ENCODE measurements at regions not wholly inside any gene's neighbourhood (a gene's known extent, or its start where the extent isn't known, plus 50 kb on each side); places are given as distances from the start of the nearest gene placed in this dataset.
A peak's percentile ranks its signal among the peaks of the same experiment; 100 is the strongest.

DNA sequence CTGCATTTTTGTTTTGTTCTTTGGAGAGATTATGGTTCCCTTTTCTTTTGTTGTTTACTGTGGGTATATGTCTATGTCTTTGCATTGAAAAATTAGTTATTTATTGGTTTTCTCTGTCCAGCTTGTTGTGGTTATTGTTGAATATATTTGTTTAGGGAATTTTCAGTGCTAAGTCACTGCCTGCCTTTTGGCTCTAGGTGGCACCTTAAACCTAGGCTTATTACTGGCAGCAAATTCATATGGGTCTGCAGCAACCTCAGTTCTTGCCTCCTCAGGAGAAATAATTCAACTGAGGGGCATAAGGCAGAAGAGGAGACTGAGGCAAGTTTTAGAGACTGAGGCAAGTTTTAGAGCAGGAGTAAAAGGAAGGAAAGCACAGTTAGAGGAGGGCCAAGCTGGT, 1157.3 kb upstream of the AGA start:
- DNase-seq (ENCODE audit: low spot score, unreplicated experiment) = no peak
- Mint-ChIP-seq H3K27ac (no peak overlapping the region), H3K4me1 (ENCODE audit: low read depth) (peaks cover 3% of the 10 kb centered on the region), H3K27me3 (no peaks in the 10 kb centered on the region), H3K36me3 (ENCODE audit: insufficient read depth) (no peaks in the 10 kb centered on the region), H3K9me3 (ENCODE audit: low read depth) (no peaks in the 10 kb centered on the region), H3K4me3 (ENCODE audit: low read depth) (no peak overlapping the region)
- TF ChIP-seq, protein P1, sequence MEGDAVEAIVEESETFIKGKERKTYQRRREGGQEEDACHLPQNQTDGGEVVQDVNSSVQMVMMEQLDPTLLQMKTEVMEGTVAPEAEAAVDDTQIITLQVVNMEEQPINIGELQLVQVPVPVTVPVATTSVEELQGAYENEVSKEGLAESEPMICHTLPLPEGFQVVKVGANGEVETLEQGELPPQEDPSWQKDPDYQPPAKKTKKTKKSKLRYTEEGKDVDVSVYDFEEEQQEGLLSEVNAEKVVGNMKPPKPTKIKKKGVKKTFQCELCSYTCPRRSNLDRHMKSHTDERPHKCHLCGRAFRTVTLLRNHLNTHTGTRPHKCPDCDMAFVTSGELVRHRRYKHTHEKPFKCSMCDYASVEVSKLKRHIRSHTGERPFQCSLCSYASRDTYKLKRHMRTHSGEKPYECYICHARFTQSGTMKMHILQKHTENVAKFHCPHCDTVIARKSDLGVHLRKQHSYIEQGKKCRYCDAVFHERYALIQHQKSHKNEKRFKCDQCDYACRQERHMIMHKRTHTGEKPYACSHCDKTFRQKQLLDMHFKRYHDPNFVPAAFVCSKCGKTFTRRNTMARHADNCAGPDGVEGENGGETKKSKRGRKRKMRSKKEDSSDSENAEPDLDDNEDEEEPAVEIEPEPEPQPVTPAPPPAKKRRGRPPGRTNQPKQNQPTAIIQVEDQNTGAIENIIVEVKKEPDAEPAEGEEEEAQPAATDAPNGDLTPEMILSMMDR (IDR thresholded peaks at IDR 0.05; ENCODE audit: unreplicated experiment) = peak; percentile 51

DNA sequence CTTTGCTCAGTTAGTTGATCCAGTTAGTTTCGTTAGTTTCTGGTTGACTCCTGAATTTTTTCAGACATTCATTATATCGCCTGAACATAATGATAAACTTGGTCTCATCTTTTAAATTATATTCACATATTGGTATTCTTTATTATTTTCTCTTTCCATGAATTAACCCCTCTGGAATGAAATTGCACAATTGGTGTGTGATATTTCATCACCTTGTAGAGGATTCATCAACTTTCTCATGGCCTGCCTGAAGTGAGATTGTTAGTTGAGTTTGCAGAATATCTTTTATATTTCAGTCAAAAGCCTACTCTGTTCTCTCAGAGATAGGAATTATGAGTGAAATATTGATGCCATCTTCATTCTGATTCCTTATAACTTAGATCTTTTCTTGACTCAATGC, 1160.6 kb upstream of the AGA start:
- Mint-ChIP-seq H3K36me3 (ENCODE audit: insufficient read depth) (no peaks in the 10 kb centered on the region), H3K27me3 (no peaks in the 10 kb centered on the region), H3K9me3 (ENCODE audit: low read depth) (no peaks in the 10 kb centered on the region), H3K27ac (no peak overlapping the region), H3K4me3 (ENCODE audit: low read depth) (no peak overlapping the region), H3K4me1 (ENCODE audit: low read depth) (no peaks in the 10 kb centered on the region)
- DNase-seq (ENCODE audit: low spot score, unreplicated experiment) = no peak
- TF ChIP-seq, protein P1 (IDR thresholded peaks at IDR 0.05; ENCODE audit: unreplicated experiment) = no peak

DNA sequence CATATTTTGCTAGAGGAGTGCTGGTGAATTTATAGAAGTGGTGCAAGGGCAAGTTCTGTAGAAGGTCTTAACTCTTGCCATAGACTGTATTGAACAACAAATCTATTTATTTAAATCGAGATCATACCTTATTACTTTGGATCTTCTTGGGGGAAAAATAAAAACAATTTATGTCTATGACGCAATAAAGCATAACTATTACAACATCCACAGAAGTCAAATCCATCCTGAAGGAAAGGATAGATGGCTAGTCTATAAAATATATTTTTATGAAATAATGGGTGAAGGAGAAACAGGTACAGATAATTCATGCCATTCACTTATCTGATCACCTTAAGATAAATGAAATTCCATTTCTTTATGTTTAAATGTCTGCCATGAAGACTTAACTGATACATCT, 1168.8 kb upstream of the AGA start:
- Mint-ChIP-seq H3K4me1 (ENCODE audit: low read depth) (no peaks in the 10 kb centered on the region), H3K27ac (peak overlapping the region; percentile 27), H3K36me3 (ENCODE audit: insufficient read depth) (no peaks in the 10 kb centered on the region), H3K27me3 (no peaks in the 10 kb centered on the region), H3K4me3 (ENCODE audit: low read depth) (no peak overlapping the region), H3K9me3 (ENCODE audit: low read depth) (no peaks in the 10 kb centered on the region)
- TF ChIP-seq, protein P1 (IDR thresholded peaks at IDR 0.05; ENCODE audit: unreplicated experiment) = no peak
- DNase-seq (ENCODE audit: low spot score, unreplicated experiment) = no peak

DNA sequence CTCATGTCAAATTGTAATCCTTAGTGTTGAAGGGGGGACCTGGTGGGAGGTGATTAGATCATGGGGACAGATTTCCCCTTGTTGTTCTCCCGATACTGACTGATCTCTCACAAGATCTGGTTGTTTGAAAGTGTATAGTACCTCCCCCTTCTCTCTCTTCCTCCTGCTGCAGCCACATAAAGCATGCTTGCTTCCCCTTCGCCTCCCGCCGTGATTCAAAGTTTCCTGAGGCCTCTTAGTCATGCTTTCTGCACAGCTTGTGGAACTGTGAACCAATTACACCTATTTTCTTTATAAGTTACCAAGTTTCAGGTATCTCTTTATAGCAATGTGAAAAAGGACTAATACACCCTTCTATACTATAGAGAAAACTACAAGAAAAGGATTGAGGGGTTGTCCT, 1170.5 kb upstream of the AGA start:
- no peaks in the 10 kb centered on the region for H3K4me1 Mint-ChIP-seq (ENCODE audit: low read depth)
- DNase-seq (ENCODE audit: low spot score, unreplicated experiment) = no peak
- no peaks in the 10 kb centered on the region for H3K27me3 Mint-ChIP-seq
- TF ChIP-seq, protein P1 (IDR thresholded peaks at IDR 0.05; ENCODE audit: unreplicated experiment) = no peak
- H3K36me3 Mint-ChIP-seq (ENCODE audit: insufficient read depth) = no peaks in the 10 kb centered on the region
- no peaks in the 10 kb centered on the region for H3K9me3 Mint-ChIP-seq (ENCODE audit: low read depth)
- no peak overlapping the region for H3K27ac Mint-ChIP-seq
- no peak overlapping the region for H3K4me3 Mint-ChIP-seq (ENCODE audit: low read depth)

DNA sequence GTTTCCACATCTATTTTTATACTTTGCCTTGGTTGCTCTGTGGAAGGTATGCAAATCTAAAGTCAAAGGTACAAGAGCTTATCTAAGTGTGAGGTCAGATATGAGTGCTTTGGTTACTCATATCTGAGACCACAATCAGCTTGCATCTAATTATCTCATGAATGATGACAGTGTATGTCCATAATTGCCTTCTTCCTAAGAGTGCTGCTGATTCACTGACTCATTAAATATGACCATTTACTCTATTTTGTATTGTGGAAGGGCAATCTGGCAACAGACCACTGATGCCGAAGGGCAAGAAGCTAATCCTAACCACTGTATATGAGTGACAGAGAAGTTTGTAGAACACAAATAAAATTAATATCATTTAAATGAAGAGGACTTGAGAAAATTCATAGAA, 1190.2 kb upstream of the AGA start:
- H3K9me3 Mint-ChIP-seq (ENCODE audit: low read depth) = no peaks in the 10 kb centered on the region
- no peak overlapping the region for H3K4me3 Mint-ChIP-seq (ENCODE audit: low read depth)
- no peak overlapping the region for H3K27ac Mint-ChIP-seq
- TF ChIP-seq, protein P1 (IDR thresholded peaks at IDR 0.05; ENCODE audit: unreplicated experiment) = no peak
- no peaks in the 10 kb centered on the region for H3K36me3 Mint-ChIP-seq (ENCODE audit: insufficient read depth)
- no peak for DNase-seq (ENCODE audit: low spot score, unreplicated experiment)
- no peaks in the 10 kb centered on the region for H3K4me1 Mint-ChIP-seq (ENCODE audit: low read depth)
- no peaks in the 10 kb centered on the region for H3K27me3 Mint-ChIP-seq
